ENCODE measurements at regions not wholly inside any gene's neighbourhood (a gene's known extent, or its start where the extent isn't known, plus 50 kb on each side); places are given as distances from the start of the nearest gene placed in this dataset.

DNA sequence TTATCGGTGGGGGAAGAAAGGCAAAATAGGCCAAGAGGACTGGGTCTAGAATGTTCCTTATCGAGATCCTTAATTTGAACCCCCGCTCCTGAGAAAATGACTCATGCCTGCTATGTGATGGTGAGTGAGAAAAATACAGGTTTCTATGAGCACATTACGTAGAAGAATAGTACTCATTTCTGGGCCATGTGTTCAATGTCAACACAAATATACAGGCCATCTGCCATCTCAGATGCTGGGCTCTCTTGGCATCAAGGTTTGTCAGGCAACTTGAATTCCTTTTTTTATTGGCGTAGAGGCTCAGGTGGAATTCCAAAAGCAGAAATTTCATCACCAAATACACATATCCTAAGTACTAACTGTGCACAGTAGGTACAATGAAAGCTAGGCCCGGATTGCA is 81.4 kb upstream of the TRIM2 start:
- no peak for DNase-seq
- H3K27ac ChIP-seq = no peak overlapping the region
- no peaks in the 10 kb centered on the region for H3K9me3 ChIP-seq
- no peaks in the 10 kb centered on the region for H3K27me3 ChIP-seq
- no peaks in the 10 kb centered on the region for H3K4me1 ChIP-seq
- 93% methylated on average over 6 of the region's 6 CpGs for WGBS, 2 donors
- TF ChIP-seq, protein P1, sequence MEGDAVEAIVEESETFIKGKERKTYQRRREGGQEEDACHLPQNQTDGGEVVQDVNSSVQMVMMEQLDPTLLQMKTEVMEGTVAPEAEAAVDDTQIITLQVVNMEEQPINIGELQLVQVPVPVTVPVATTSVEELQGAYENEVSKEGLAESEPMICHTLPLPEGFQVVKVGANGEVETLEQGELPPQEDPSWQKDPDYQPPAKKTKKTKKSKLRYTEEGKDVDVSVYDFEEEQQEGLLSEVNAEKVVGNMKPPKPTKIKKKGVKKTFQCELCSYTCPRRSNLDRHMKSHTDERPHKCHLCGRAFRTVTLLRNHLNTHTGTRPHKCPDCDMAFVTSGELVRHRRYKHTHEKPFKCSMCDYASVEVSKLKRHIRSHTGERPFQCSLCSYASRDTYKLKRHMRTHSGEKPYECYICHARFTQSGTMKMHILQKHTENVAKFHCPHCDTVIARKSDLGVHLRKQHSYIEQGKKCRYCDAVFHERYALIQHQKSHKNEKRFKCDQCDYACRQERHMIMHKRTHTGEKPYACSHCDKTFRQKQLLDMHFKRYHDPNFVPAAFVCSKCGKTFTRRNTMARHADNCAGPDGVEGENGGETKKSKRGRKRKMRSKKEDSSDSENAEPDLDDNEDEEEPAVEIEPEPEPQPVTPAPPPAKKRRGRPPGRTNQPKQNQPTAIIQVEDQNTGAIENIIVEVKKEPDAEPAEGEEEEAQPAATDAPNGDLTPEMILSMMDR (IDR thresholded peaks at IDR 0.05) = no peak
- TF ChIP-seq EP300 (IDR thresholded peaks at IDR 0.05) (no peak), POLR2A (IDR thresholded peaks at IDR 0.05) (no peak), POLR2AphosphoS5 (IDR thresholded peaks at IDR 0.05) (no peak)
- H3K36me3 ChIP-seq = no peaks in the 10 kb centered on the region
- ATAC-seq (ENCODE audit: low FRiP score in 2 of 2) = no peak
- no peak overlapping the region for H3K4me3 ChIP-seq

DNA sequence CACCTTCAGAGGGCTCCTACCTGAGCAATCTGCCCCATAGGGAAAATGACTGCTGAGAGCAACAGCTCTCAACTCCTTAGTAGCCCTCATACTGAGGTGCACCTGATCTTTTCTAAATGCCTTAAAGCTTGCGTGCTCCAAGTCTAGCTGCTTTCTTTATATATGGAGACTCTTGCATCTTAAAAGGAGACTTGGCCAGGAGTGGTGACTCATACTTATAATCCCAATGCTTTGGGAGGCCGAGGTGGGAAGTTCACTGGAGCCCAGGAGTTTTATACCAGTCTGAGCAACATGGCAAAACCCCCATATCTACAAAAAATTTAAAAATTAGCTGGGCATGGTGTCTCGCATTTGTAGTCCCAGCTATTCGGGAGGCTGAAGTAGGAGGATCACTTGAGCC is 78.1 kb upstream of the TRIM2 start:
- Histone ChIP-seq H3K4me3 (no peak overlapping the region), H3K9me3 (no peaks in the 10 kb centered on the region), H3K27ac (no peak overlapping the region), H3K4me1 (no peaks in the 10 kb centered on the region), H3K27me3 (no peaks in the 10 kb centered on the region), H3K36me3 (no peaks in the 10 kb centered on the region)
- no peak for DNase-seq
- ATAC-seq (ENCODE audit: low FRiP score in 2 of 2) = no peak
- WGBS, 2 donors = 92 to 95% methylated on average over 4 of the region's 4 CpGs
- TF ChIP-seq, protein P1 (IDR thresholded peaks at IDR 0.05) = no peak
- no peak for TF ChIP-seq POLR2A (IDR thresholded peaks at IDR 0.05)
- no peak for TF ChIP-seq EP300 (IDR thresholded peaks at IDR 0.05)
- TF ChIP-seq POLR2AphosphoS5 (IDR thresholded peaks at IDR 0.05) = no peak

- DNase-seq (peak; percentile 22 to 90), ATAC-seq (ENCODE audit: low FRiP score in 2 of 2) (peak; percentile 85 to 94)
- no peak for TF ChIP-seq POLR2AphosphoS5 (IDR thresholded peaks at IDR 0.05)
- no peak for TF ChIP-seq POLR2A (IDR thresholded peaks at IDR 0.05)
- TF ChIP-seq, protein P1 (IDR thresholded peaks at IDR 0.05) = peak; percentile 54 to 82 (median 74)
- H3K4me1 ChIP-seq = no peaks in the 10 kb centered on the region
- no peaks in the 10 kb centered on the region for H3K27me3 ChIP-seq
- no peaks in the 10 kb centered on the region for H3K36me3 ChIP-seq
- H3K27ac ChIP-seq = no peak overlapping the region
- WGBS, 2 donors = 18 to 22% methylated on average over 18 of the region's 18 CpGs
- H3K9me3 ChIP-seq = no peaks in the 10 kb centered on the region
- H3K4me3 ChIP-seq = no peak overlapping the region
These were observed 76.3 kb upstream of the TRIM2 start for GRCh38 chr4:153127760-153128494.

DNA sequence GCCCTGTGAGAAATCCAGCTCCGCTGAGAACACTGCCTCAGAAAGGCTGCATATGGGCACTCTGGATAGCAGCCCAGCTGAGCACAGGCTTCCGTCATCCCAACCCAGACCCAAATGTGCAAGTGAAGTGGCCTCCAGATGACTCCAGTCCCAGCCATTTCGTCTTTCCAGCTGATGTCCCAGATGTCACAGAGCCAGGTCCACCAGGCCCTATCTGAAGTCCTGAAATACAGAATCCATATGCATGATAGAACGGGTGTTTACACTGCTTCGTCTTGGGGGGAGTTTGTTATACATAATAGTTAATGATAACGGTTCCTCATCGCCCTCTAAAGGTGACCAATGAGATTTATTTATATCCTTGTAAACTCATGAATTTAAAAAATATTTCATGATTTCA is 72.6 kb upstream of the TRIM2 start:
- ATAC-seq (ENCODE audit: low FRiP score in 2 of 2) (no peak), DNase-seq (no peak)
- H3K4me1 ChIP-seq = no peaks in the 10 kb centered on the region
- no peak for TF ChIP-seq POLR2A (IDR thresholded peaks at IDR 0.05)
- TF ChIP-seq EP300 (IDR thresholded peaks at IDR 0.05) = no peak
- TF ChIP-seq POLR2AphosphoS5 (IDR thresholded peaks at IDR 0.05) = no peak
- TF ChIP-seq, protein P1 (IDR thresholded peaks at IDR 0.05) = no peak
- H3K27me3 ChIP-seq = no peaks in the 10 kb centered on the region
- H3K9me3 ChIP-seq = no peaks in the 10 kb centered on the region
- no peak overlapping the region for H3K4me3 ChIP-seq
- no peaks in the 10 kb centered on the region for H3K36me3 ChIP-seq
- 61 to 67% methylated on average over 6 to 7 of the region's 7 CpGs for WGBS, 2 donors
- H3K27ac ChIP-seq = no peak overlapping the region

DNA sequence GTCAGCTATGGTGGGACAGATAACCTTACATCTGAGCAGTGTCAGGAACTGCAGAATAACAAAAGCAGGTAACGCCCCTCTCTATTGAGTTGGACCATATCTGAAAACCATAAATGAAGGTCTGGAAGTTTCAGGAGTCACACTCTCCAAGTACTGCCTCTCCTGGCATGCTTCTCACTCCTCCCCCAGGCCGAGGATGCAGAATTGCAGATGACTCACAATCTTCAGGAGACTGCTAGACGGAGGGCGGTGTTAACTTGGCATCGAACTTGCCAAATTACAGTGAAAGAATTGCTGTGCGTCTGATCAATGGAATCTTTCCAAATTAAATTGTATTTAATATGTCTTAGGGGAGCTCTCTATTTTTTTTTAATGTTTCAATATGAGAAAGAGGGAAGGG is 67.1 kb upstream of the TRIM2 start:
- ATAC-seq (ENCODE audit: low FRiP score in 2 of 2) (peak in 1 of 2 donors; percentile 85), DNase-seq (no peak)
- TF ChIP-seq POLR2A (IDR thresholded peaks at IDR 0.05) = no peak
- no peak for TF ChIP-seq POLR2AphosphoS5 (IDR thresholded peaks at IDR 0.05)
- TF ChIP-seq, protein P1 (IDR thresholded peaks at IDR 0.05) = no peak
- TF ChIP-seq EP300 (IDR thresholded peaks at IDR 0.05) = no peak
- no peaks in the 10 kb centered on the region for H3K9me3 ChIP-seq
- no peak overlapping the region for H3K4me3 ChIP-seq
- no peaks in the 10 kb centered on the region for H3K4me1 ChIP-seq
- no peaks in the 10 kb centered on the region for H3K27me3 ChIP-seq
- no peak overlapping the region for H3K27ac ChIP-seq
- no peaks in the 10 kb centered on the region for H3K36me3 ChIP-seq
- 66 to 84% methylated on average over 6 of the region's 6 CpGs for WGBS, 2 donors

Data from upper lobe of left lung (tissue), 6 donors.